ENCODE measurements at regions not wholly inside any gene's neighbourhood (a gene's known extent, or its start where the extent isn't known, plus 50 kb on each side); places are given as distances from the start of the nearest gene placed in this dataset.

GRCh38 chr21:15210235-15210678 lies 145.5 kb upstream of the NRIP1 start:
- peak; percentile 92 for DNase-seq (ENCODE audit: low spot score)
- H3K4me1 ChIP-seq (ENCODE audit: insufficient read depth, low read length): peaks cover 79% of the 10 kb centered on the region
- peak overlapping the region; percentile 54 for H3K9ac ChIP-seq (ENCODE audit: insufficient read depth, low read depth, low read length)
- H2AFZ ChIP-seq (ENCODE audit: low read length): no peak overlapping the region
- no peaks in the 10 kb centered on the region for H3K36me3 ChIP-seq (replicated peaks in 1 of 2; ENCODE audit: control insufficient read depth in 1 of 2, insufficient read depth in 2 of 2, low read length in 2 of 2)
- no TSS peak for BruUV-seq (replicated peaks)
- H4K20me1 ChIP-seq (ENCODE audit: insufficient read depth, low read length): no peaks in the 10 kb centered on the region
- H3K79me2 ChIP-seq (ENCODE audit: insufficient read depth, low read length): no peaks in the 10 kb centered on the region
- POLR2A ChIA-PET: interaction anchor here (0.9 to 2.2 kb wide), 4 partner anchors 15 to 145 kb away, joined by 3 to 9 read pairs (median 6); partner anchors contain the start of gene NRIP1
- intact Hi-C loops (cut with micrococcal nuclease; ENCODE audit: unreplicated experiment): loop anchor here (1.0 to 2.0 kb wide), 4 partner anchors 14 to 345 kb away; no protein-coding TSS in a partner anchor
- CTCF ChIA-PET (ENCODE audit: low intra/inter-chr PET ratio, low total read pairs): interaction anchor here (1.5 kb wide), 1 partner anchor 273 kb away, joined by 3 read pairs; no protein-coding TSS in a partner anchor
- H3K27me3 ChIP-seq (ENCODE audit: control insufficient read depth in 1 of 2, insufficient read depth in 2 of 2, low read length in 2 of 2): no peaks in the 10 kb centered on the region
- H3K4me2 ChIP-seq (ENCODE audit: low read depth, low read length): peak overlapping the region; percentile 82
- ATAC-seq: peak; percentile 95
- no peaks in the 10 kb centered on the region for H3K9me3 ChIP-seq (ENCODE audit: low read length)
- peak overlapping the region; percentile 91 for H3K27ac ChIP-seq (ENCODE audit: extremely low read length, insufficient read depth, low read length)
- peak overlapping the region in 2 of 3 experiments; percentile 35 to 46; a peak in 3 of 6 replicates for H3K4me3 ChIP-seq (replicated peaks in 1 of 3; ENCODE audit: insufficient read depth in 1 of 3, low read depth in 2 of 3, low read length in 3 of 3)
- FAIRE-seq: peak; percentile 89
- WGBS (ENCODE audit: low lambda C conversion rate): 6% methylated on average over 3 of the region's 3 CpGs
- in situ Hi-C loops (cut with HindIII; ENCODE audit: extremely low pct_ligation_motif_present, low pct_unique_long_range_greater_than_20kb): loop anchor here (10.0 kb wide), 1 partner anchor 145 kb away; the partner anchor contains the start of gene NRIP1
- TF ChIP-seq IRX3 (CRISPR knock-in tag; IDR thresholded peaks at IDR 0.05; ENCODE audit: borderline replicate concordance, low read depth) (0 out of 2 replicates have a peak, but pooled peaks have one; percentile 56), KDM5B (CRISPR knock-in tag; IDR thresholded peaks at IDR 0.05; ENCODE audit: borderline replicate concordance) (peak; percentile 63; the same call in 1 of the 2 replicates), NFIC (IDR thresholded peaks at IDR 0.05; ENCODE audit: low read length) (peak; percentile 67; the same call in 1 of the 2 replicates), FOXK2 (IDR thresholded peaks at IDR 0.05) (no peak), PBX3 (CRISPR knock-in tag; IDR thresholded peaks at IDR 0.05; ENCODE audit: borderline replicate concordance) (no peak), TSC22D2 (CRISPR knock-in tag; IDR thresholded peaks at IDR 0.05; ENCODE audit: borderline replicate concordance) (0 out of 2 replicates have a peak, but pooled peaks have one; percentile 54), KLF16 (CRISPR knock-in tag; IDR thresholded peaks at IDR 0.05) (no peak; a peak in 1 of 4 replicates), SP5 (CRISPR knock-in tag; IDR thresholded peaks at IDR 0.05; ENCODE audit: borderline replicate concordance, low read depth) (peak; percentile 91), SOX13 (IDR thresholded peaks at IDR 0.05) (no peak), SOX13 (CRISPR knock-in tag; conservative IDR thresholded peaks at IDR 0.05 in 1 of 2, IDR thresholded peaks at IDR 0.05 in 1 of 2) (peak in 1 of 2 experiments; percentile 90; a peak in 2 of 4 replicates), ZNF160 (CRISPR knock-in tag; IDR thresholded peaks at IDR 0.05) (0 out of 2 replicates have a peak, but pooled peaks have one; percentile 22), HNRNPK (IDR thresholded peaks at IDR 0.05; ENCODE audit: low read depth, low read length, poor library complexity, severe bottlenecking) (no peak), GATA4 (IDR thresholded peaks at IDR 0.05; ENCODE audit: borderline replicate concordance, low read depth) (0 out of 2 replicates have a peak, but pooled peaks have one; percentile 26), ZMYM4 (CRISPR knock-in tag; IDR thresholded peaks at IDR 0.05) (peak; percentile 99), NFKB2 (CRISPR knock-in tag; IDR thresholded peaks at IDR 0.05; ENCODE audit: borderline replicate concordance) (peak; percentile 35; the same call in 1 of the 2 replicates), FOSL2 (CRISPR knock-in tag; IDR thresholded peaks at IDR 0.05) (peak; percentile 89), ZMAT3 (CRISPR knock-in tag; conservative IDR thresholded peaks at IDR 0.05) (peak; percentile 85), ESRRA (CRISPR knock-in tag; IDR thresholded peaks at IDR 0.05; ENCODE audit: low read depth) (peak; percentile 95; the same call in 1 of the 2 replicates)
- TF ChIP-seq, protein P1, sequence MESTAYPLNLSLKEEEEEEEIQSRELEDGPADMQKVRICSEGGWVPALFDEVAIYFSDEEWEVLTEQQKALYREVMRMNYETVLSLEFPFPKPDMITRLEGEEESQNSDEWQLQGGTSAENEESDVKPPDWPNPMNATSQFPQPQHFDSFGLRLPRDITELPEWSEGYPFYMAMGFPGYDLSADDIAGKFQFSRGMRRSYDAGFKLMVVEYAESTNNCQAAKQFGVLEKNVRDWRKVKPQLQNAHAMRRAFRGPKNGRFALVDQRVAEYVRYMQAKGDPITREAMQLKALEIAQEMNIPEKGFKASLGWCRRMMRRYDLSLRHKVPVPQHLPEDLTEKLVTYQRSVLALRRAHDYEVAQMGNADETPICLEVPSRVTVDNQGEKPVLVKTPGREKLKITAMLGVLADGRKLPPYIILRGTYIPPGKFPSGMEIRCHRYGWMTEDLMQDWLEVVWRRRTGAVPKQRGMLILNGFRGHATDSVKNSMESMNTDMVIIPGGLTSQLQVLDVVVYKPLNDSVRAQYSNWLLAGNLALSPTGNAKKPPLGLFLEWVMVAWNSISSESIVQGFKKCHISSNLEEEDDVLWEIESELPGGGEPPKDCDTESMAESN (CRISPR knock-in tag; conservative IDR thresholded peaks at IDR 0.05): 0 out of 2 replicates have a peak, but pooled peaks have one; percentile 31
- TF ChIP-seq, protein P2, sequence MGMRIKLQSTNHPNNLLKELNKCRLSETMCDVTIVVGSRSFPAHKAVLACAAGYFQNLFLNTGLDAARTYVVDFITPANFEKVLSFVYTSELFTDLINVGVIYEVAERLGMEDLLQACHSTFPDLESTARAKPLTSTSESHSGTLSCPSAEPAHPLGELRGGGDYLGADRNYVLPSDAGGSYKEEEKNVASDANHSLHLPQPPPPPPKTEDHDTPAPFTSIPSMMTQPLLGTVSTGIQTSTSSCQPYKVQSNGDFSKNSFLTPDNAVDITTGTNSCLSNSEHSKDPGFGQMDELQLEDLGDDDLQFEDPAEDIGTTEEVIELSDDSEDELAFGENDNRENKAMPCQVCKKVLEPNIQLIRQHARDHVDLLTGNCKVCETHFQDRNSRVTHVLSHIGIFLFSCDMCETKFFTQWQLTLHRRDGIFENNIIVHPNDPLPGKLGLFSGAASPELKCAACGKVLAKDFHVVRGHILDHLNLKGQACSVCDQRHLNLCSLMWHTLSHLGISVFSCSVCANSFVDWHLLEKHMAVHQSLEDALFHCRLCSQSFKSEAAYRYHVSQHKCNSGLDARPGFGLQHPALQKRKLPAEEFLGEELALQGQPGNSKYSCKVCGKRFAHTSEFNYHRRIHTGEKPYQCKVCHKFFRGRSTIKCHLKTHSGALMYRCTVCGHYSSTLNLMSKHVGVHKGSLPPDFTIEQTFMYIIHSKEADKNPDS (CRISPR knock-in tag; IDR thresholded peaks at IDR 0.05): peak; percentile 68; the same call in 1 of the 2 replicates
